GM18508 (cell line): ENCODE measurements at regions not wholly inside any gene's neighbourhood (a gene's known extent, or its start where the extent isn't known, plus 50 kb on each side); places are given as distances from the start of the nearest gene placed in this dataset.

Source experiments
- ATAC-seq: cut with Tn5 transposase; IDR thresholded peaks from one replicate; pipeline ENCODE4 v1.9.1; 2021; ENCODE audit warnings: moderate number of reproducible peaks; ENCODE audit not compliant: insufficient read depth, unreplicated experiment

DNA sequence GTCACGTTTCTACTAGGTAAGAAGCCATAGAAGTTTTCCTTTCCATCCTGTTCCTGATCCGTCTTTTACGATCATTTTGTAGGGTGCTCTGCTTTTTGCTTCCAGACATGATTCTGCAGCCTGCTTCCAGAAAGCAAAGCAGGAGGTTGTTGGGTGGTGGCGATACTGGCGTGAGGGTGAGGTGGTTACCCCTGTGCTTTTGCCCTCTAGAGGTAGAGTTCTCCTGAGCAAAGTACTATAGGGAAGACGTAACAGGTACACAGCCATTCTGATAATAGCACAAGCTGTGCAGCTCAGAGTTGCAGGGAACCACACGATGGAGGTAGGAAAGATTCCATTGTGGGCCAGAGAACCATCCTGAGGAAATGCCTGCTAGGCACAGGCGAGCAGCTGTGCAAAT lies 186.0 kb downstream of the PAH start:
- no peak for ATAC-seq

DNA sequence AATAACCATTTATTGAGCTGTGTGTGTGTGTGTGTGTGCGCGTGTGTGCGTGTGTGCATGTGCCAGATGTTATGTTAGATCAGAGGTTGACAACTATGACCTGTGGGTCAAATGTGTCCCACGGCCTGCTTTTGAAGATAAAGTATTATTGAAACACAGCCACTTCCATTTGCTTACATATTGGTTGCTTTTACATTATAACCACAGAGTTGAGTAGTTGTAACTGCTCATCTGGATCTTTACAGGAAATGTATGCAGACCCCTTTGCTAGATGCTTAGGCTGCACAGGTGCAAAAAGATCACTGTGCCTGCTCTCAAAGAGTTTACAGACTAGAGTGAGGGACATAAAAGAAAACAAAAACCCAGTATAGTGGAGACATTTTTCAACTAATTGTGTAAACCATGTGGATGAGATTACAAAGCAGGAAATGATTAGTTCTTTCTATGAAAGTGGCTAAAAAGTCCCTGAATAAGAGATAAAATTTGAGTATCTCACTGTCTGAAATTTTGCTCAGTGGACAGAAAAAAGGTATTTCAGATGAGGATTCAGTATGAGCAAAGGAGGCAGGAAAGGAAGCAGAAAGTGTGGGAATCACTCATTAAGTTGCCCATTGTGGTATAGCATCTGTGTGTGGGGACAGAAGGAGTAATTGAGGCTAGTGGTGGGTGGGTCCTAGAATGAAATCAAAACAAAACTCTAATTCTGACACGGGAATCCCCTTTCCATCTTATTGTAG lies 188.4 kb downstream of the PAH start:
- no peak for ATAC-seq

DNA sequence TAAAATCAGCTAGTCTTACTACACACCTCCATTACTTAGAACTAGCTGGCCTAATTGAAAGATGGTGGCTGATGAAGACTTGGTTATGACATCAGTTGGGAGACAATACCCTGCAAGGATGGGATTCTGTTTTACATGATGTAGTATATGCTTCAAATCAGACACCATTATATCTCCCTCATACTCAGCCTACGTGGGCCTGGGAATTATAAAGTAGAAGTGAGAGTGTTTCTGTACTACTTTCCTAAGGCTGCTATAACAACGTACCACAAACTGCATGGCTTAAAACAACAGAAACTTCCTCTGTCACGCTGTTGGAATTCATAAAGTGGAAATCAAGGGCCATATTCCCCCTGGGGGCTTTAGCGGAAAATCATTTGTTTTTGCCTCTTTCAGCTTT lies 190.4 kb downstream of the PAH start:
- ATAC-seq: no peak

DNA sequence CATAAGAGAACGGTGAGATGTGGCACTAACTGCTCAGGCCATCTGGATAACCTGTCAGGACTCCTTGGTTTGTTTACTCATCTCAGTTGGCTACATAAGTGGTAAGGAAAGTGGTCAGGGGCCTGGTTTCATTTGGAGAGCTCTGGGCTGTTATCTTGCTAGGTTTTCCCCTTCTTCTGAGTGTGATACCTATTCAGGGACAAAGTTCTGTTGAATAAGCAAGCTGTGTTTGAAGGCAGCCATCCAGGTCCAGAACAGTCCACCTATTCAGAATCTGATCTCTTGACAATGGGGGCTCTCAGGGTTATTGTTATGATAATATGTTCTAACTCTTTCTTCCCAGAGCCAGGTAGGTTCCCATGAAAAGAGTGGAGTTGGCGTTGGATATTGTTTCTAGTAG lies 194.9 kb downstream of the PAH start:
- no peak for ATAC-seq

DNA sequence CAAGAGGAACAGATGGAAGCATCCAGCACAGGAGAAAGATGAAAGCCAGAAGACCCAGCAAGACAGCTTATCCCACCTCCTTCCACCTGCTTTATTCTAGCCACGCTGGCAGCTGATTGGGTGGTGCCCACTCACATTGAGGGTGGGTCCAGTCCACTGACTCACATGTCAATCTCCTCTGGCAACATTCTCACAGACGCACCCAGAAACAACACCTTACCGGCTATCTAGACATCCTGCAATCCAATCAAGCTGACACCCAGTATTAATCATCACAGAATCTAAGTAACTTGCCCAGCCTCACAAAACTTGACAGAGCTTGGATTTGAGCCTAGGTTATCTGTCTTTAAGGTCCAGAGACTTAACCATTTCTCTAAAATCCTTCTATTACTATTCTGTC lies 208.9 kb downstream of the PAH start:
- ATAC-seq: no peak

GRCh38 chr12:102702447-102703114 lies 214.5 kb downstream of the PAH start:
- no peak for ATAC-seq

GRCh38 chr12:102696045-102696444 lies 215.7 kb upstream of the IGF1 start:
- no peak for ATAC-seq

GRCh38 chr12:102694903-102695302 lies 214.5 kb upstream of the IGF1 start:
- ATAC-seq: no peak

- no peak for ATAC-seq
These were observed 211.6 kb upstream of the IGF1 start for GRCh38 chr12:102691773-102692555.

- no peak for ATAC-seq
These were observed 209.9 kb upstream of the IGF1 start for GRCh38 chr12:102690253-102690652.

DNA sequence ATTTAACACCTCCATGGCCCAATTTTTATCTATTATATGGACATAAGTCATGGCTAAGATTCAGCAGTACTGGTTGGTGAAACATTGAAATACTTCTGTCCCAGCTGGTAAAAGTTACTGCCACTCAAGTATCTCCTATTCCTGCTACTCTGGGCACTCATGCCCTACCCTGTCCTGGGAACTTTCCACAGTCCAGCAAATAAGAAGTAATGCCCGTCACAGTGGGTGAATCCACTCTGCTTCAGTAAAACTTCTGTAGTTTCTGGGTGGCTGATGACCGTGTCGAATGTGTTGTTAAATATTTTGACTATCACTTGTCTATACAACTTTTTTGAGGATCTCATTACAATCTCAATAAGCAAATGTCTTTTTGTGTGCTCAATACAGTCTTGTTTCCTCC lies 209.3 kb upstream of the IGF1 start:
- ATAC-seq: no peak

DNA sequence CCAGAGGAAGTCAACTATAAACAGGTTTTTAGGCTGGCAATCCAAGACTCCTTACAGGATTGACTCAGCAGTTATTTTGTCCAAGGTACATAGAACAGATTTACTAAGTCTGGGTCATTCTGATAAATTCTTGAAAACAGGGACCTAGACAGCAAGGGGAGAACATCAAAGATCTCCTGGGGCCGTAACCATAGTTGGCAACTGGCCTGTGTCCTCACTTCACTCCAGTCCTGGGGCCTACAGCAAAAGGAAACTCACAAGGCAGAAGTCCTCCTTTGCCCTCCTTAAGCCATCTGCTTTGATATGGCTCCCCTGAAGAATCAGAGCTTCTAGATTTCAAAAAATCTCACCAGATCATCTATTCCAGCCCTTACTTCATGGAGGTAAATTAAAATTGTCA lies 207.2 kb upstream of the IGF1 start:
- no peak for ATAC-seq

DNA sequence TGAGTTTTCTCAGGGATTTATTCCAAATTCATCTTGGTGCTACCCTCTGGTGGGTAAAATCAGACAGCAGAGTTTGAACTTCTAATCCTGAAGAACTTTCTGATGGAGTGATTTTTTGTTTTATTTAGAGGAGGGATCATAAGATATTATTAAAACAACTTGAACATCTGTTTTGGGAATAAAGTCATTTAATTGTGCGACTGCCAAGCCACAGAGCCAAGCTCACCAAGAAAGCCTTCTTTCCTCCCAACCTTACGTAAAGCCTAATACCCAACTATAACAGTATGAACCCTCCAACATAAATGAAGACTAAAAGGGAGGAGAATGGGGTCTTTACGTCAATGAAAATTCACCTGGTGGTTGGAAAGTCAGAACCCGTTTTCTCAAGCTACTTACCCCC lies 205.5 kb upstream of the IGF1 start:
- ATAC-seq: no peak

- no peak for ATAC-seq
These were observed 204.8 kb upstream of the IGF1 start for GRCh38 chr12:102685172-102685571.

- no peak for ATAC-seq
These were observed 202.3 kb upstream of the IGF1 start for GRCh38 chr12:102682366-102683289.

DNA sequence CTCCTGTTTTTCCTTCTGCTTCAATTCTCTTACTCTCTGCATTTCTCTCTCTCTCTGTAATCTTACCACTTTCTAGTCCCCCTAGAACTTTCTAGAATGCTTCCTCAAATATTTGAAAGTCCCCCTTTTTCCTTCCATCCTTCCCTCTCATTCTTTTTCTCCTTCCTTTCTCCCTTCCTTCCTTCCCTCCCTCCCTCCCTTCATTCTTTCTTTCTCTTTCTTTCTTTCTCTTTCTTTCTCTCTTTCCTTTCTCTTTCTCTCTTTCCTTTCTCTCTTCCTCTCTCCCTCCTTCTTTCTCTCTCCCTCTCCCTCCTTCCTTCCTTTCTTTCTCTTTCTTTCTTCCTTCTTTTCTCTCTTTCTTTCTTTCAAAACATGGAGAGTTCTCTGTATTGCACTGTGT lies 201.4 kb upstream of the IGF1 start:
- ATAC-seq: no peak

- ATAC-seq: no peak
These were observed 200.9 kb upstream of the IGF1 start for GRCh38 chr12:102681309-102681708.

- no peak for ATAC-seq
These were observed 199.9 kb upstream of the IGF1 start for GRCh38 chr12:102680304-102680703.

DNA sequence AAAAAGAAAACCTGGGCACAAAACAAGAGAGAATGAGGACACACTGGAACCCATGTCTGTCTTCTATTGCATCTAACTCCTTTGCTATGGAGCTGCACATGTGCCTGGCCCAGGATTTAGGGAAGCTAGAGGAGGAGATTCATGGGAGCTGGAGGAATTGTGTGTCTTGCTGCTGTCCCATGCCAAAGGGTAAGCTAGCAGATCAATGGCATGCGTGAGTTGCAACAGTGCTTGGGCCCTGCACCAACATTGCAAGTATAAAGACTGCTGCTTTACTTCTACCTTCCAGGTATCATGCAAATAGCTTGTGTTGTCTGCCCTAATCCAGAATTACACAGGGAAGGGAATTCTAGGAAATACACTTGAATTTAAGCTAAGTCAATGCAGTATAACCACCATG lies 196.4 kb upstream of the IGF1 start:
- ATAC-seq: no peak

GRCh38 chr12:102675672-102676071 lies 195.3 kb upstream of the IGF1 start:
- ATAC-seq: no peak
